ENCODE measurements at regions not wholly inside any gene's neighbourhood (a gene's known extent, or its start where the extent isn't known, plus 50 kb on each side); places are given as distances from the start of the nearest gene placed in this dataset.
"Not testable (repeated sequence)": the region's sequence is repeated elsewhere in the genome, so short reads cannot be mapped to it uniquely, and the experiment has no call there.

DNA sequence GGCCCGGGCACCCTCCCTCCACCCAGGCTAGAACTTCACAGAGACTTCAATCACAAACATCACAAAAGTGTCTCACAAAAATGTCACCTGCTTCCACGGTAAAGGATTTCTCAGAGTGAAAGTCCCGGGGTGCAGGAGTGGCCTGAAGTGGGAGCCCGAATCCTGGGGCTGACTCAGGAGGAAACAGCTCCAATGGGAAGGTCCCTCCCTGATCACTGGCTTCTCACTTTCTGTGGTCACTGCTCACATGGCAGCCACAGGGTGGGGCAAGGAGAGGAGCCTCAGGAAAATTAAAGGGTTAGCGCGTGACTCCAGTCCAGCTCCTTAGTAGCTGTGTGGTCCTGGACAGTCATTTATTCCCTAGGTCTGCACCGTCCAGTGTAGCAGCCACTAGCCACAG, 564.5 kb upstream of the B3GAT1 start:
- DNase-seq = no peak

DNA sequence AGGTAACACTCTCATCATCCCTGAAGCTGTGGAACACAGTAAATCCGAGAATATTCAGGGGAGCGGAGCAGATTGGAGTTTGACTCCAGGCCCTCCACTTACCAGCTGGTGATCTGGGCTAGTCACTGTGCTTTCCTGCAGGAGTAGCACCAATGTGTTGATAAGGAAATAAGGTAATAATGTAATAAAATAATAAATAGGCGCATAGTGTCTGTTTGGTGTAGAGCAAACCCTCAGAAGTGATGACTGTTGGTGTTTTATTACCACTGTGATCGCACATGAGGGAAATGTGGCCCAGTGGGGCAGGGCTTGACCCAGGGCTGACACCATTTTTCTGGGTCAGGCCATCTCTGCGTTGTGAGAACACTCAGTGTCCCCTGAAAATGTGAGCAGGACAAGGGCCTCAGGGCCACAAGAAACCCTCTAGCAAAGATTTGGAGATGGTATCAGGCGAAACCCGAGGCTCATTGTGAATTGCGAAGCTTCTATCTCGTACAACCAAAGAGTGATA, 563.9 kb upstream of the B3GAT1 start:
- no peak for DNase-seq

GRCh38 chr11:134973801-134974200, 561.8 kb upstream of the B3GAT1 start:
- DNase-seq = no peak

GRCh38 chr11:134971381-134971780, 559.3 kb upstream of the B3GAT1 start:
- no peak for DNase-seq

GRCh38 chr11:134967746-134968145, 555.7 kb upstream of the B3GAT1 start:
- no peak for DNase-seq

DNA sequence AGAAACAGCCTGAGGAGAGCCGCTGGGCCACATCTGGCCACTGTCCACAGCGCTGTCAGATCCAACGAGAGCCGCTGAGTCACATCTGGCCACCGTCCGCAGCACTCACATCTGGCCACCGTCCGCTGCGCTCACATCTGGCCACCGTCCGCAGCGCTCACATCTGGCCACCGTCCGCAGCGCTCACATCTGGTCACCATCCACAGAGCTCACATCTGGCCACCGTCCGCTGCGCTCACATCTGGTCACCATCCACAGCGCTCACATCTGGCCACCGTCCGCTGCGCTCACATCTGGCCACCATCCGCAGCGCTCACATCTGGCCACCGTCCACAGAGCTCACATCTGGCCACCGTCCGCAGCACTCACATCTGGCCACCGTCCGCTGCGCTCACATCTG, 549.3 kb upstream of the B3GAT1 start:
- not testable (repeated sequence) for DNase-seq

GRCh38 chr11:134958870-134959269, 546.8 kb upstream of the B3GAT1 start:
- DNase-seq = no peak

DNA sequence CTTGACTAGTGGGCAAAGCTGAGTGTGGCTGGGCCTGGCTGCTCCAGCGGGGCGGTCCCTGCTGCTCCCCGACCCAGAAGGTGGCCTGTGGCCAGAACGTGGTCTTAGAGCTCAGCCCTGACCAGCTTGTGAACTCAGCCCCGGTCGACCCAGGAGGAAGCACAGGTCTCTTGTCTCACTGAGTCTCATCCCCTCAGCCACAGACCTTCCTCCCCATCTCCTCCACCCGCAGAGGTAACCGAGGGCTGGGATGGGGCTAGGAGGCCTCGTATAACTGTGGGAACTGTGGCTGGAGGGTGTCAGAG, 546.2 kb upstream of the B3GAT1 start:
- DNase-seq = no peak

DNA sequence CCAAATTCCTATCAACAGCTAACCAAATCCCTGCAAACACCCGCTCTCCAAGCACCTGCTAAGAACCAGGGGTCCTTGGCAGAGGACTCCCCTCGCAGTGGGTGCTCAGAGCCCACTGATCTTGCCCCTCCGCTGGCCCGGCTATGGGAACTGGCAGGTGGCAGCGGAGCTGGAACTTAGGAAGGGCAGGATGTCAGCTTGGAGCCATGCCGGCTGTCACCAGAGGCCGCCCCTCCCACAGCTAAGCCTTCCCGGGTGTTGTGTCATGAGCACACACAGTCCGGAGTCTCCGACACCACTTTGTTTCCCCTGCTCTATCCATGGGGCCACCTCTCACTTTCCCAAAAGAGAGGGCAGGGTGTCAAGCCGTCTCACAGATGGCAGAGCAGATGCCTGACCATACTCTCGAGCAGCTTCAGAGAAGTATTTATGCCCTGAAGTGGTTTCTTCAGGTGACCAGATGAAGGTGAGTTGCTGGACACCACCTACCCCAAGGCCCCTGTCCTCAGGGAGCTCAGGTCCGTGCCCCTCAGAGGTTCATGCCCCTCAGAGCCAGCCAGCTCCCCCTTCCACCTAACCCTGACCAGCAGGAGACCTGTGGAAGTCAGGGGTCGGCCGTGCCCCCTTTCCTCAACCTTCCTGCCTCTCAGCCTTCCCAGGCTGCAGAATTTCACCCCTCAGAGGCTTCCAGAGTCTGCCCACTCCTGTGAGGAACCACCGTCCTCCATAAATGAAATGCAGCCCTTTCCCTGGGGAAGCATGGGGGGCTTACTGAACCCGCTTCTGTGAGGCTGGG, 545.7 kb upstream of the B3GAT1 start:
- DNase-seq = no peak

- no peak for DNase-seq
These were observed 544.6 kb upstream of the B3GAT1 start for GRCh38 chr11:134956450-134957210.

GRCh38 chr11:134955970-134956369, 543.9 kb upstream of the B3GAT1 start:
- DNase-seq = not testable (repeated sequence)

- no peak for DNase-seq
These were observed 543.2 kb upstream of the B3GAT1 start for GRCh38 chr11:134955281-134955680.

GRCh38 chr11:134954456-134954855, 542.4 kb upstream of the B3GAT1 start:
- DNase-seq = not testable (repeated sequence)

GRCh38 chr11:134953417-134953970, 541.5 kb upstream of the B3GAT1 start:
- not testable (repeated sequence) for DNase-seq

DNA sequence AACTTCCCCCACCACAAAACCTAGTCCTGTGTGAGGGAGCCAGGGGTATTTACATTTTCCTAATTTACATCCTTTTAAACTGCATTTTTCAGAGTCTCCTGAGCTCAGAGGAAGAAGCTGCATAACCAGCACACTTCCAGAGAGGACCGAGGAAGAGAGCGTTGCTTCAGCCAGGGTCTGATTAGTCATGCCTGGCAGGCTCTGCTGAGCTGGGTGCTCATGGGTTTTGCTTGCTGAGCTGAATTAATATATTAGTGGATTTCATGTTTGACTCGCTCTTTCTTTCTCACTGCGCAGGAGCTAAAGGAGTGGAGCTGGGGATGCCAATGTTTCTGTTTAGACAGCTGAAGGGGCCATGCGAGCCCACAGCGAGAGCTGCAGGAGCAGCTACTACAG, 539.3 kb upstream of the B3GAT1 start:
- DNase-seq = no peak

GRCh38 chr11:134950692-134951304, 538.8 kb upstream of the B3GAT1 start:
- no peak for DNase-seq

DNA sequence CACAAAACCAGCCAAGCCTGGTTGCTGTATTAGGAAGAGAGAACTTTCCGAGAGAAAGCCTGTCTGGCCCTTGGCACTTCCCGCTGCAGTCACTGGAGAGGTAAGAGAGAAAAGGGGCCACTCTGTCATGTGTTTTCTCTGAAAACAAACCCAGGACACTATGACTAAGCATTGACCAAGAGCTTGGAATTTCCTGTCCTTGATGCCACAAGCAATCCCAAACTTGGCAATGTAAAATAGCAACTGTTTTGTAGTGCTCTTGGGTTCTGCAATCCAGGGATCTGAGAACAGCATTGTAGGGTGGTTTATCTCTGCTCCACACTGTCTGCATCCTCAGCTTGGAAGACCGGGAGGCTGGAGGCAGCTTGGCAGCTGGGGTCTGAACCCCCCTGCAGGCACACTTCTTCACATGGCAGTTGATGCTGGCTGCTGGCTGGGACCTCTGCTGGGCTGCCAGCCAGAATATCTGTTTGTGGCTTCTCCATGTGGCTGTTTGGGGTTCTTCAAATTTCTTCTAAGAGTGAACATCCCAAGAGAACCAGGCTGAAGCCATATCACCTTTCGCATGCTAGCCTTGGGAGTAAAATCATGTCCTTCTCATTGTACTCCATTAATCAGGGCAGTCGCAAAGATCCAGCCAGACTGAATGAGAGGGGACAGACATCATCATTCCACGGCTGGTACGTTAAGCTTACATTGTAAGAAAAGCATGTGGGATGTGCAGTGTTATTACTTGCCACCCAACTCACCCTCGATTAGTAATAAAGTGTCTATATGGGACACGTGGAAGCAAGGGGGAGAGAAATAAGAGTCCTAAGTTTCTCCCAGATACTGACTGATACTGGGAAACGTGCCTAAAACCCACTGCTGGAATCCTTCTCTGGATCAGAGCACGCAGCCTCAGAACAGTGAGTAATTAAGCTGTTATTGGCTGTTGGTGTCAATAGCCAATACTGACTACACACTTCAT, 537.4 kb upstream of the B3GAT1 start:
- DNase-seq = no peak

GRCh38 chr11:134947556-134947955, 535.5 kb upstream of the B3GAT1 start:
- DNase-seq = no peak

- no peak for DNase-seq
These were observed 534.0 kb upstream of the B3GAT1 start for GRCh38 chr11:134945993-134946392.

DNA sequence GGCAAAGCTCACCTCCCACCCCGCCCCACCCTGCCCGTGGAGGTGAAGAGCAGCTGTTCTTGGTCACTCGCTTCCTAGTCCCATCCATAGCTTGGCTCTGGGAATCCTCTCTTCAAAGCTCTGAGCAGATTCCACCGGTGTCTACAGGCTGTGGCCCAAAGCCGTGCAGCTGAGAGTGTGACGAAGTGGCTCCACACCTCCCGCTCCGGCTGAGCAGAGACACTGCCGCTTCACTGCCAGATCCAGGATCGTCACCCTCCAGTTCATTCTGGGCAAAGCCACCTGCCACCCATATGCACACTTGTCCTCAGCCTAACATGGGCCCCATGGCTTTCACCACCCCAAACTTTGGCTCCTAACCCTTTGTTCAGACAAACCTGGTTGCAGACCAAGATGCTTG, 532.9 kb upstream of the B3GAT1 start:
- no peak for DNase-seq

DNA sequence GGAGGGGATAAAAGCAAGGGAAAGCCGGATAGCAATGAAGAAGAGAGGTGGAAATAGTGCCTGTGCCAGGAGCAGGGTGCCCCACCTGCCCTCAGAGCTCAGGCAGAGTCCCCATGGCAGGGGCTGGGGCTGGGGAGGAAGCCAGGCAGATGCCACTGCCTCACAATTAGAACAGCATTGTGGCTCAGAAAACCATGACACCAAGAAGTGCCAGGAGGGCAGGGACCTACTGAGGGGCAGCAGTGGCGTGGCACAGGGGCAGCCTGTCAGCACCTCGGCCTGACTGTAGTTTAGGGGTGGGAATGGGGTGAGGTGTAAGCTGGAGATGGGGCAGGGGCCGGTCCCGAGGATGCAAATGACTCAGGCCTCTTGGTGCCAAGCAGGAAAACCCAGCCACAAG, 532.1 kb upstream of the B3GAT1 start:
- DNase-seq = no peak

DNA sequence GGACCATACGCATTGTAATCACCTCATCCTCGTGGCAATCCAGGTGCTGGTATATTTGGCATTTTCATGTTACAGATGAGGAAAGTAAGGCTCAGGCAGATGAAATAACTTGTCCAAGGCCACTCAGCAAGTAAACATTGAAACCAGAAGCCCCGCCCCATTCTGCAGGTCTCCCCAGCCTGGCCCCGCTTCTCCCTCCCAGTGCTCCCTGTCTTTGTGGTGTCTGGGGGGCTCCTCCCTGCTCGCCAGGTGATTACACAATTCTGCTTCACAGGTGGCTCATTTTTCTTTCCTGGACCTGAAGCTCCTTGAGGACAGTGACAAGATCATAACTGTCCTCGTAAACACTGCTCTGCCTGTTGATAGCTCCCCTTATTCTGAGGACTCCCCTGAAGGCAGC, 531.5 kb upstream of the B3GAT1 start:
- no peak for DNase-seq

Measured in OCI-M1 (cell line).